ENCODE measurements at regions not wholly inside any gene's neighbourhood (a gene's known extent, or its start where the extent isn't known, plus 50 kb on each side); places are given as distances from the start of the nearest gene placed in this dataset.

- DNase-seq (ENCODE audit: low spot score) (no peak), FAIRE-seq (no peak), ATAC-seq (no peak)
- intact Hi-C loops (cut with micrococcal nuclease; ENCODE audit: unreplicated experiment), result no loop called here
- in situ Hi-C loops (cut with HindIII; ENCODE audit: extremely low pct_ligation_motif_present, low pct_unique_long_range_greater_than_20kb), result no loop called here
- H3K4me1 ChIP-seq (ENCODE audit: insufficient read depth, low read length), result peaks cover 50% of the 10 kb centered on the region
- no peaks in the 10 kb centered on the region for H3K79me2 ChIP-seq (ENCODE audit: insufficient read depth, low read length)
- H3K27ac ChIP-seq (ENCODE audit: extremely low read length, insufficient read depth, low read length), result no peak overlapping the region
- no peaks in the 10 kb centered on the region for H3K27me3 ChIP-seq (ENCODE audit: control insufficient read depth in 1 of 2, insufficient read depth in 2 of 2, low read length in 2 of 2)
- 71% methylated on average over 4 of the region's 4 CpGs for WGBS (ENCODE audit: low lambda C conversion rate)
- POLR2A ChIA-PET, result interaction anchor here (0.8 kb wide), 1 partner anchor 9 kb away, joined by 3 read pairs; no protein-coding TSS in a partner anchor
- no peak overlapping the region for H3K9ac ChIP-seq (ENCODE audit: insufficient read depth, low read depth, low read length)
- H4K20me1 ChIP-seq (ENCODE audit: insufficient read depth, low read length), result no peaks in the 10 kb centered on the region
- no peak overlapping the region for H2AFZ ChIP-seq (ENCODE audit: low read length)
- no peaks in the 10 kb centered on the region for H3K9me3 ChIP-seq (ENCODE audit: low read length)
- H3K4me3 ChIP-seq (replicated peaks in 1 of 3; ENCODE audit: insufficient read depth in 1 of 3, low read depth in 2 of 3, low read length in 3 of 3), result no peak overlapping the region
- TF ChIP-seq SMARCC2 (IDR thresholded peaks at IDR 0.05) (no peak), AFF4 (CRISPR knock-in tag; IDR thresholded peaks at IDR 0.05) (no peak), FLYWCH1 (CRISPR knock-in tag; IDR thresholded peaks at IDR 0.05) (no peak), CREBL2 (CRISPR knock-in tag; IDR thresholded peaks at IDR 0.05; ENCODE audit: borderline replicate concordance) (no peak), SMAD3 (CRISPR knock-in tag; IDR thresholded peaks at IDR 0.05) (no peak), ARHGAP35 (CRISPR knock-in tag; IDR thresholded peaks at IDR 0.05; ENCODE audit: borderline replicate concordance) (no peak), PBX3 (CRISPR knock-in tag; IDR thresholded peaks at IDR 0.05; ENCODE audit: borderline replicate concordance) (no peak), ZSCAN12 (CRISPR knock-in tag; IDR thresholded peaks at IDR 0.05) (no peak), ZNF329 (CRISPR knock-in tag; IDR thresholded peaks at IDR 0.05; ENCODE audit: low read depth) (no peak), JARID2 (CRISPR knock-in tag; IDR thresholded peaks at IDR 0.05; ENCODE audit: insufficient replicate concordance) (no peak), CBFB (CRISPR knock-in tag; IDR thresholded peaks at IDR 0.05) (no peak), U2AF2 (IDR thresholded peaks at IDR 0.05; ENCODE audit: low read depth, low read length) (no peak), TCF7 (IDR thresholded peaks at IDR 0.05; ENCODE audit: low read depth) (no peak), ZMAT3 (CRISPR knock-in tag; conservative IDR thresholded peaks at IDR 0.05) (no peak), MEF2D (CRISPR knock-in tag; IDR thresholded peaks at IDR 0.05) (no peak)
- CTCF ChIA-PET (ENCODE audit: low intra/inter-chr PET ratio, low total read pairs), result no interaction called here
- no peaks in the 10 kb centered on the region for H3K36me3 ChIP-seq (replicated peaks in 1 of 2; ENCODE audit: control insufficient read depth in 1 of 2, insufficient read depth in 2 of 2, low read length in 2 of 2)
- no TSS peak for BruUV-seq (replicated peaks)
- H3K4me2 ChIP-seq (ENCODE audit: low read depth, low read length), result no peak overlapping the region
These were observed 107.3 kb downstream of the ZNF608 start for GRCh38 chr5:124639095-124639665.
